MCF 10A (cell line): ENCODE measurements at regions not wholly inside any gene's neighbourhood (a gene's known extent, or its start where the extent isn't known, plus 50 kb on each side); places are given as distances from the start of the nearest gene placed in this dataset.

Source experiments
- BruUV-seq: library from RNA; stranded (reverse); fragments of 400-500 nt; replicated peaks from 2 replicates; lab custom pipeline; 2021; lab: Mats Ljungman, UMichigan
- CTCF ChIA-PET: fragments of 300-600 bp; sonication (Branson Sonifier 250); formaldehyde crosslinking; extraction: SDS; loops from one replicate; lab custom pipeline; 2021; ENCODE audit warnings: antibody characterized with exemption, inconsistent platforms; lab: Yijun Ruan, JAX
- POLR2A ChIA-PET: fragments of 300-600, 350-650 bp; sonication (Branson Sonifier 250); formaldehyde crosslinking; extraction: SDS; loops from one replicate; lab custom pipeline; 2020; ENCODE audit warnings: antibody characterized with exemption, inconsistent platforms; lab: Yijun Ruan, JAX
- DNase-seq: peaks from one replicate; pipeline ENCODE4 v3.0.0-alpha.2; 2018; ENCODE audit not compliant: unreplicated experiment
- H3K27ac Mint-ChIP-seq: one replicate; pipeline ENCODE4 v1.8.0; 2022; ENCODE audit warnings: mild to moderate bottlenecking, low read depth, mixed read lengths; ENCODE audit not compliant: unreplicated experiment
- H3K27me3 Mint-ChIP-seq: one replicate; pipeline ENCODE4 v1.8.0; 2022; ENCODE audit warnings: mixed read lengths; ENCODE audit not compliant: insufficient read depth, unreplicated experiment
- H3K36me3 Mint-ChIP-seq: one replicate; pipeline ENCODE4 v1.8.0; 2022; ENCODE audit warnings: mild to moderate bottlenecking, moderate library complexity, mixed read lengths; ENCODE audit not compliant: insufficient read depth, unreplicated experiment
- H3K4me1 Mint-ChIP-seq: one replicate; pipeline ENCODE4 v1.8.0; 2022; ENCODE audit warnings: mixed read lengths; ENCODE audit not compliant: insufficient read depth, unreplicated experiment
- H3K4me3 Mint-ChIP-seq: one replicate; pipeline ENCODE4 v1.8.0; 2022; ENCODE audit warnings: mild to moderate bottlenecking, moderate library complexity, mixed read lengths; ENCODE audit not compliant: unreplicated experiment
- H3K9me3 Mint-ChIP-seq: one replicate; pipeline ENCODE4 v1.8.0; 2022; ENCODE audit warnings: mixed read lengths; ENCODE audit not compliant: unreplicated experiment
- intact Hi-C: fragments of 100-400 bp; cut with micrococcal nuclease; formaldehyde crosslinking; loops from 2 replicates; pipeline ENCODE4 v1.14.1; 2022
- TF ChIP-seq, protein P1 (sequence below): fragments of 200-600 bp; IDR thresholded peaks from one replicate; pipeline ENCODE4 v1.8.0; 2022; ENCODE audit warnings: antibody characterized with exemption, mild to moderate bottlenecking; ENCODE audit not compliant: unreplicated experiment

DNA sequence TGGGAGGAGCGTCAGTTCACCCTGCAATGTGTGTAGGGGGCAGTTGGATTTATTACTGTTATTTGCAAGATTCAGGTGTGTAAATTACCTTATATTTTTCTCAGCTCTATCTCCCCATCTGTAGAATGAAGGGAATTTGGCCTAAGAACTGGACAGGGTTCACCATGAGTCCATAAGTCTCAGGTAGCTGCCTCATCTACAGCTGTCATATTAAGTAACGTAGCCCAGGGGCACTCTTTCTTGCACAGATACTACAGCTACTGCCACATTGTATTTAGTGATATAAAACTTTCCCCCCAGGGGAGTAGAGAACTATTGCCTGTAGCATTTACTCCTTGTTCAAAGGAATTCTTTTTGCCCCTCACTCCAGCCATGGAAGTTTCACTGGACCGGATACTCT is 301.4 kb upstream of the ZNF608 start:
- Mint-ChIP-seq H3K27ac (no peak overlapping the region), H3K9me3 (no peaks in the 10 kb centered on the region), H3K36me3 (no peaks in the 10 kb centered on the region), H3K4me1 (peaks cover 21% of the 10 kb centered on the region), H3K4me3 (no peak overlapping the region), H3K27me3 (no peaks in the 10 kb centered on the region)
- TF ChIP-seq, protein P1, sequence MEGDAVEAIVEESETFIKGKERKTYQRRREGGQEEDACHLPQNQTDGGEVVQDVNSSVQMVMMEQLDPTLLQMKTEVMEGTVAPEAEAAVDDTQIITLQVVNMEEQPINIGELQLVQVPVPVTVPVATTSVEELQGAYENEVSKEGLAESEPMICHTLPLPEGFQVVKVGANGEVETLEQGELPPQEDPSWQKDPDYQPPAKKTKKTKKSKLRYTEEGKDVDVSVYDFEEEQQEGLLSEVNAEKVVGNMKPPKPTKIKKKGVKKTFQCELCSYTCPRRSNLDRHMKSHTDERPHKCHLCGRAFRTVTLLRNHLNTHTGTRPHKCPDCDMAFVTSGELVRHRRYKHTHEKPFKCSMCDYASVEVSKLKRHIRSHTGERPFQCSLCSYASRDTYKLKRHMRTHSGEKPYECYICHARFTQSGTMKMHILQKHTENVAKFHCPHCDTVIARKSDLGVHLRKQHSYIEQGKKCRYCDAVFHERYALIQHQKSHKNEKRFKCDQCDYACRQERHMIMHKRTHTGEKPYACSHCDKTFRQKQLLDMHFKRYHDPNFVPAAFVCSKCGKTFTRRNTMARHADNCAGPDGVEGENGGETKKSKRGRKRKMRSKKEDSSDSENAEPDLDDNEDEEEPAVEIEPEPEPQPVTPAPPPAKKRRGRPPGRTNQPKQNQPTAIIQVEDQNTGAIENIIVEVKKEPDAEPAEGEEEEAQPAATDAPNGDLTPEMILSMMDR = no peak
- no peak for DNase-seq
- POLR2A ChIA-PET = interaction anchor here (0.5 to 1.6 kb wide), 2 partner anchors 20 to 970 kb away, joined by 3 to 7 read pairs; no protein-coding TSS in a partner anchor
- CTCF ChIA-PET = interaction anchor here (0.6 to 0.9 kb wide), 2 partner anchors 11 to 15 kb away, joined by 3 to 4 read pairs; no protein-coding TSS in a partner anchor
- intact Hi-C loops = no loop called here
- no TSS peak for BruUV-seq

DNA sequence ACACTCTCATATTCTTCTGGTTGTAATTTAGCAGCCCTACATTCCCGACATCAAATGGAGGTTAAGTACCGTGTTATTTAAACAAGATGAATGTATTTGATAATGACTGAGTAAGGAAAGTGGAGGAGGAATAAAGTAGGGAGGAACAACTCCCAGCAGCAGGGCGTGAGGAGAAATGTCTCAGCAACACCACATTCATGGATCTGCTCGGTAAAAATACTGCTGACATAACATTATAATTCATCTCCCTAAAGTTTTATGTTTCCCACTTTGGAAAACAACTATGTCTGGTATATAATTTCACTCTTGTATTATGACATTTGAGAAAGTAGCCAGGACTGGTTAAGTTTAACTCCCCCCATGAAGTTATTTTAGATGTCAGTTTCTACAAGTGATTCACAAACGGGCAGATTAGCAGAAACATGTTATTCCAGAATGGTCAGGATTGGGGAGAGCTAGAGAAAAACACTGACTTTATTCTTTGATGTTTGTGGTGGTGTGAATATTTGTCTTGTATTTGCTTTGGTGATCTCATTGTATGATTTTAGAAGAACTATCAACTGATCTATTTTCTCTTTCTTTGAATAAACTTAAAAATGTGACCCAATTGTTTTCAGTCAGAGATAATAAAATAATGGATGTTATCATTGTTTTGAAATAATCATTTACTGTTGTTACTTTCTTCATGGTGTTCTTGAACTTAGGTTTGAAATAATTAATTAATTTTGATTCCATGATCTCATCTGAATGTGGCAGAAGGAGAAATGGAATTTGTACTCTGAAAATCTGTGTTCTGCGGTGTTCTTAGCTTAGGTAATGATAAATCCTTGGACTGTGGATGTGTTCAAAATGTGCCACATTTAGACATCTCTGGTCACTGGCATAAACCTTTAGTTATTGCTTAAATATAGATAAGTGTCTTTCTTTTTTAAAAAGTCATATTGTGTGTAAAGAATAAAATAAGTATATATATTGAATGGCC is 303.6 kb upstream of the ZNF608 start:
- no peaks in the 10 kb centered on the region for H3K36me3 Mint-ChIP-seq
- H3K4me3 Mint-ChIP-seq = no peak overlapping the region
- no peaks in the 10 kb centered on the region for H3K4me1 Mint-ChIP-seq
- CTCF ChIA-PET = no interaction called here
- POLR2A ChIA-PET = interaction anchor here (0.6 to 1.7 kb wide), 2 partner anchors 23 to 395 kb away, joined by 3 read pairs; no protein-coding TSS in a partner anchor
- no peaks in the 10 kb centered on the region for H3K27me3 Mint-ChIP-seq
- DNase-seq = no peak
- TF ChIP-seq, protein P1 = no peak
- intact Hi-C loops = no loop called here
- no peaks in the 10 kb centered on the region for H3K9me3 Mint-ChIP-seq
- no peak overlapping the region for H3K27ac Mint-ChIP-seq
- no TSS peak for BruUV-seq

GRCh38 chr5:125050926-125051325 is 304.5 kb upstream of the ZNF608 start:
- ChIA-PET CTCF (no interaction called here), POLR2A (interaction anchor here (0.6 to 1.7 kb wide), 2 partner anchors 23 to 395 kb away, joined by 3 read pairs; no protein-coding TSS in a partner anchor)
- BruUV-seq = no TSS peak
- no peaks in the 10 kb centered on the region for H3K27me3 Mint-ChIP-seq
- intact Hi-C loops = no loop called here
- H3K4me1 Mint-ChIP-seq = no peaks in the 10 kb centered on the region
- no peak for DNase-seq
- no peak overlapping the region for H3K27ac Mint-ChIP-seq
- no peaks in the 10 kb centered on the region for H3K36me3 Mint-ChIP-seq
- H3K4me3 Mint-ChIP-seq = no peak overlapping the region
- TF ChIP-seq, protein P1 = no peak
- no peaks in the 10 kb centered on the region for H3K9me3 Mint-ChIP-seq

- intact Hi-C loops = no loop called here
- no peaks in the 10 kb centered on the region for H3K9me3 Mint-ChIP-seq
- ChIA-PET CTCF (interaction anchor here (0.7 kb wide), 1 partner anchor 18 kb away, joined by 7 read pairs; no protein-coding TSS in a partner anchor), POLR2A (no interaction called here)
- no peak overlapping the region for H3K27ac Mint-ChIP-seq
- no TSS peak for BruUV-seq
- H3K4me3 Mint-ChIP-seq = no peak overlapping the region
- no peak for DNase-seq
- TF ChIP-seq, protein P1 = no peak
- H3K36me3 Mint-ChIP-seq = no peaks in the 10 kb centered on the region
- H3K4me1 Mint-ChIP-seq = no peaks in the 10 kb centered on the region
- no peaks in the 10 kb centered on the region for H3K27me3 Mint-ChIP-seq
Observed at GRCh38 chr5:125052584-125052983, 306.1 kb upstream of the ZNF608 start.
